Activated CD8-positive, alpha-beta T cell treated with anti-CD3 and anti-CD28 coated beads for 36 hours (primary cell): ENCODE measurements at regions not wholly inside any gene's neighbourhood (a gene's known extent, or its start where the extent isn't known, plus 50 kb on each side); places are given as distances from the start of the nearest gene placed in this dataset.

Experiments used
- ATAC-seq: fragments of 200-7000 bp; cut with Tn5 transposase; one replicate; pipeline ENCODE4 v1.10.0; 2021; ENCODE audit warnings: mild to moderate bottlenecking, moderate library complexity
- CTCF ChIA-PET: fragments of 350-600 bp; sonication (Branson Sonifier 250); formaldehyde crosslinking; loops from one replicate; lab custom pipeline; 2021; ENCODE audit warnings: antibody characterized with exemption; lab: Charles Lee
- POLR2A ChIA-PET: fragments of 350-600 bp; sonication (Branson Sonifier 250); formaldehyde crosslinking; loops from one replicate; lab custom pipeline; 2021; ENCODE audit warnings: antibody characterized with exemption; lab: Charles Lee
- DNase-seq: peaks from one replicate; pipeline ENCODE4 v3.0.0-alpha.2; 2020
- H3K27ac Mint-ChIP-seq: one replicate; pipeline ENCODE4 v1.8.0; 2021; ENCODE audit warnings: mild to moderate bottlenecking, mixed read lengths
- H3K27me3 Mint-ChIP-seq: one replicate; pipeline ENCODE4 v1.8.0; 2021; ENCODE audit warnings: mixed read lengths
- H3K36me3 Mint-ChIP-seq: one replicate; pipeline ENCODE4 v1.8.0; 2021; ENCODE audit warnings: low read depth, mixed read lengths
- H3K4me1 Mint-ChIP-seq: one replicate; pipeline ENCODE4 v1.8.0; 2021; ENCODE audit warnings: low read depth, mixed read lengths
- H3K4me3 Mint-ChIP-seq: one replicate; pipeline ENCODE4 v1.8.0; 2021; ENCODE audit warnings: mild to moderate bottlenecking, moderate library complexity, mixed read lengths
- H3K9me3 Mint-ChIP-seq: one replicate; pipeline ENCODE4 v1.8.0; 2021; ENCODE audit warnings: mixed read lengths
- CTCF ChIP-seq: fragments of 200-600 bp; IDR thresholded peaks from one replicate; pipeline ENCODE4 v1.8.0; 2022; ENCODE audit warnings: antibody characterized with exemption, mild to moderate bottlenecking
- intact Hi-C: fragments of 100-400 bp; cut with micrococcal nuclease; formaldehyde crosslinking; loops from one replicate; pipeline ENCODE4 v1.10.0; 2022

- DNase-seq = no peak
- Mint-ChIP-seq H3K27me3 (no peaks in the 10 kb centered on the region), H3K4me1 (no peaks in the 10 kb centered on the region), H3K36me3 (no peaks in the 10 kb centered on the region), H3K27ac (no peak overlapping the region), H3K9me3 (no peaks in the 10 kb centered on the region), H3K4me3 (no peak overlapping the region)
- POLR2A ChIA-PET = no interaction called here
- CTCF ChIA-PET = interaction anchor here (0.7 to 1.4 kb wide), 2 partner anchors 37 to 253 kb away, joined by 3 read pairs; no protein-coding TSS in a partner anchor
- intact Hi-C loops = no loop called here
- ATAC-seq = no peak
- no peak for TF ChIP-seq CTCF
These were observed 51.5 kb upstream of the RAB9B start for GRCh38 chrX:103883533-103883932.

- no peaks in the 10 kb centered on the region for H3K4me1 Mint-ChIP-seq
- CTCF ChIA-PET = interaction anchor here (0.7 kb wide), 1 partner anchor 37 kb away, joined by 3 read pairs; no protein-coding TSS in a partner anchor
These were observed 50.9 kb upstream of the RAB9B start for GRCh38 chrX:103882999-103883398.

More at GRCh38 chrX:103882999-103883398, 50.9 kb upstream of the RAB9B start:
- Mint-ChIP-seq H3K4me3 (no peak overlapping the region), H3K27me3 (no peaks in the 10 kb centered on the region), H3K9me3 (no peaks in the 10 kb centered on the region), H3K36me3 (no peaks in the 10 kb centered on the region), H3K27ac (no peak overlapping the region)
- DNase-seq (no peak), ATAC-seq (no peak)
- TF ChIP-seq CTCF = no peak
- intact Hi-C loops = no loop called here
- POLR2A ChIA-PET = no interaction called here
